ENCODE measurements at regions not wholly inside any gene's neighbourhood (a gene's known extent, or its start where the extent isn't known, plus 50 kb on each side); places are given as distances from the start of the nearest gene placed in this dataset.

GRCh38 chr12:124184456-124184855 lies 110.4 kb upstream of the RFLNA start:
- TF ChIP-seq E2F1 (CRISPR knock-in tag; IDR thresholded peaks at IDR 0.05) (no peak), GRHL1 (CRISPR knock-in tag; conservative IDR thresholded peaks at IDR 0.05) (no peak), IRF2 (CRISPR knock-in tag; IDR thresholded peaks at IDR 0.05) (no peak), CTCF (CRISPR knock-in tag; IDR thresholded peaks at IDR 0.05) (peak; percentile 50)
